ENCODE measurements at regions not wholly inside any gene's neighbourhood (a gene's known extent, or its start where the extent isn't known, plus 50 kb on each side); places are given as distances from the start of the nearest gene placed in this dataset.

DNA sequence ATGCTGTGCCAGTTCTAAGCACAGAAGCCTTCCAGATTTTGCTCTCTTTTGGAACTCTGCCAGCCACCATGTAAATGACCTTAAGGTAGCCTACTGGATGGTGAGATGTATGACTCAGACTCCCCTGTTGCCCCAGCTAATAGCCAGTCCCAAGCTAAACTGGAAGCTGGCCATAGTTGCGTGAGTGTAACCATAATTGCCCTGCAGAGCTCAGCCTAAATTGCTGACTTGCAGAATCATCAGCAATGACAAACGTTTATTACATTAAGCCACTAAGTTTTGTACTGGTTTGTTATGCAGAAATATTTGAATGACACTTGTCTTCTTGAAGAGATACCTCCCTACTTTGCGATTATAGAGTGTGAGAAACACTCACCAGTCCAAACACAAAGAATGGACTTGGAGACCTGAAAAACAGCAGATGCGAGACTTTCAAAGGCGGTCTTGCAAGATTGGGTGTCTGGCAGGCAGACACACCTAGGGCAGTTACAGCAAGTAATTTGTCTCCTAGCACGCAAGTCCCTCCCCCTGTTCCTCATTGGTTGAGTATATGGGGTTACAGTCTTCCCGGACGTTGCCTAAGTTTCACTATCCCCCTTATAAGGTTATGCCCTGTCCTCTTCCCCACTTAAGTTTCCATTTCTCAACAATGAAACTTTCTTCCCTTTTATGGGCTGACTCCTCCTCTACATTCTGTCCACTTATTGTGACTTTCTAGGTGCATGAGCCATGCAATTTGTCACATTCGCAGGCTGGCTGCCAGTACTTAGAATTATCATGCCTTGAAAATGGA lies 83.6 kb upstream of the XCR1 start:
- Histone ChIP-seq H3K36me3 (ENCODE audit: control insufficient read depth, low read length) (no peaks in the 10 kb centered on the region), H3K27ac (ENCODE audit: low read depth, low read length) (no peak overlapping the region), H3K4me1 (ENCODE audit: control insufficient read depth, low read length) (no peaks in the 10 kb centered on the region), H3K9me2 (replicated peaks; ENCODE audit: control insufficient read depth, low read length) (no peaks in the 10 kb centered on the region), H3F3A (ENCODE audit: control insufficient read depth, insufficient read depth) (no peaks in the 10 kb centered on the region), H3K4me2 (ENCODE audit: low read length) (no peak overlapping the region), H3K4me3 (ENCODE audit: low read length) (no peak overlapping the region), H3K9me3 (ENCODE audit: control insufficient read depth, insufficient read depth, low read length) (no peaks in the 10 kb centered on the region), H4K20me1 (ENCODE audit: control insufficient read depth, insufficient read depth, low read depth, low read length) (no peaks in the 10 kb centered on the region), H3K79me2 (ENCODE audit: control insufficient read depth, low read length) (no peaks in the 10 kb centered on the region), H3K27me3 (ENCODE audit: control insufficient read depth, low read length) (peaks cover 8% of the 10 kb centered on the region; the same call in 1 of the 2 replicates)
- TF ChIP-seq, protein P1, sequence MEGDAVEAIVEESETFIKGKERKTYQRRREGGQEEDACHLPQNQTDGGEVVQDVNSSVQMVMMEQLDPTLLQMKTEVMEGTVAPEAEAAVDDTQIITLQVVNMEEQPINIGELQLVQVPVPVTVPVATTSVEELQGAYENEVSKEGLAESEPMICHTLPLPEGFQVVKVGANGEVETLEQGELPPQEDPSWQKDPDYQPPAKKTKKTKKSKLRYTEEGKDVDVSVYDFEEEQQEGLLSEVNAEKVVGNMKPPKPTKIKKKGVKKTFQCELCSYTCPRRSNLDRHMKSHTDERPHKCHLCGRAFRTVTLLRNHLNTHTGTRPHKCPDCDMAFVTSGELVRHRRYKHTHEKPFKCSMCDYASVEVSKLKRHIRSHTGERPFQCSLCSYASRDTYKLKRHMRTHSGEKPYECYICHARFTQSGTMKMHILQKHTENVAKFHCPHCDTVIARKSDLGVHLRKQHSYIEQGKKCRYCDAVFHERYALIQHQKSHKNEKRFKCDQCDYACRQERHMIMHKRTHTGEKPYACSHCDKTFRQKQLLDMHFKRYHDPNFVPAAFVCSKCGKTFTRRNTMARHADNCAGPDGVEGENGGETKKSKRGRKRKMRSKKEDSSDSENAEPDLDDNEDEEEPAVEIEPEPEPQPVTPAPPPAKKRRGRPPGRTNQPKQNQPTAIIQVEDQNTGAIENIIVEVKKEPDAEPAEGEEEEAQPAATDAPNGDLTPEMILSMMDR (IDR thresholded peaks at IDR 0.05; ENCODE audit: low read depth, low read length, poor library complexity, severe bottlenecking), result no peak
- TF ChIP-seq EZH2phosphoT487 (IDR thresholded peaks at IDR 0.05; ENCODE audit: borderline replicate concordance, low read length), result no peak

DNA sequence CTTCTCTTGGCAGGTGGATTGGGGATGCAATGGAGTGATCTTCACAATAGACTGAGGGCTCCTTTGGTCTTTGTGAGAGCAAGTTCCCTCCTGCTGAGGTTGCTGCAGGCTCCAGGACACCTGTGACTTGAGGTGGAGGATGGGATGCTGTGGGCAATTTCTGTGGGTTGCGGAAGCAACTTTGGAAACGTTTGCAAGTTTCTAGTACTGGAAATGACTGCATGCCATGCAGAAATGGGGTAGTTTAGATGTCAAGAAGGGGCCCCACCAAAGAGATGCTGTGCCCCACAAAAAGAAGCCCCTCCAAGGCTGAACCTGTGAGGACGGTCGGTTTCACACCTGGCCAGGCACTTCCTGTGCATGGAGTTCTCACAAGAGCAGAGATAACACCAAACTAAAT lies 80.4 kb upstream of the XCR1 start:
- H3K4me3 ChIP-seq (ENCODE audit: low read length), result no peak overlapping the region
- no peaks in the 10 kb centered on the region for H3K9me3 ChIP-seq (ENCODE audit: control insufficient read depth, insufficient read depth, low read length)
- H3K27ac ChIP-seq (ENCODE audit: low read depth, low read length), result no peak overlapping the region
- H3K9me2 ChIP-seq (replicated peaks; ENCODE audit: control insufficient read depth, low read length), result no peaks in the 10 kb centered on the region
- no peak for TF ChIP-seq EZH2phosphoT487 (IDR thresholded peaks at IDR 0.05; ENCODE audit: borderline replicate concordance, low read length)
- no peaks in the 10 kb centered on the region for H3K79me2 ChIP-seq (ENCODE audit: control insufficient read depth, low read length)
- no peaks in the 10 kb centered on the region for H3F3A ChIP-seq (ENCODE audit: control insufficient read depth, insufficient read depth)
- no peaks in the 10 kb centered on the region for H3K36me3 ChIP-seq (ENCODE audit: control insufficient read depth, low read length)
- H3K27me3 ChIP-seq (ENCODE audit: control insufficient read depth, low read length), result peaks cover 13% of the 10 kb centered on the region
- H3K4me1 ChIP-seq (ENCODE audit: control insufficient read depth, low read length), result peaks cover 6% of the 10 kb centered on the region
- no peaks in the 10 kb centered on the region for H4K20me1 ChIP-seq (ENCODE audit: control insufficient read depth, insufficient read depth, low read depth, low read length)
- H3K4me2 ChIP-seq (ENCODE audit: low read length), result no peak overlapping the region

DNA sequence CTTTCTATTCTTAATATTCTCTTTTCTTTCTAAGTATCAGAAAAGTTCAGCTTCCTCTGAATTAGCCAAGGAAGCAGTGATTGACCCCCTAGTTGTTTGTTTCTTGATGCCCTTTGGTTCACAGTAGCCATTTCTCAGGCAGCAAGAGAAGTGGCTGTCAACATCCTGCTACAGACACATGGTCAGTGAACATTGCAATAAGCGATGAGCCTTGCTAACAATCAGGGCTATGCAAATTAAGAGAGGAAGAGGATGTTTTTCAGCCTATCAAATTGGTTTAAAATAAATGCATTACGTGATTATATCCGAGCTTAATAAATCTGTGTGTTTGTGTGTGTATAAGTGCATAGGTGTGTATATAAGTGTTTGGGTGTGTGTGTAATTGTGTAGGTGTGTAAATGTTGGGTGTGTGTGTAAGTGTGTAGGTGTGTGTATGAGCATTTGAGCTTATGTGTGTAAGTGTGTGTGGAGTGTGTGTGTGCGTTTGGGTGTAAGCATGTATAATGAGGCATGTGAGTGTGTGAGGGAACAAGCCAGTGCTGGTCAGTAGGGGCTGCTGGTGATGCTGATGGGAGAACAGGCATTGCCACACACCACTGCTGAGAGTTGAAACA lies 78.1 kb upstream of the XCR1 start:
- no peak for TF ChIP-seq EZH2phosphoT487 (IDR thresholded peaks at IDR 0.05; ENCODE audit: borderline replicate concordance, low read length)
- TF ChIP-seq, protein P1 (IDR thresholded peaks at IDR 0.05; ENCODE audit: low read depth, low read length, poor library complexity, severe bottlenecking), result no peak
- no peaks in the 10 kb centered on the region for H3F3A ChIP-seq (ENCODE audit: control insufficient read depth, insufficient read depth)
- H3K36me3 ChIP-seq (ENCODE audit: control insufficient read depth, low read length), result no peaks in the 10 kb centered on the region
- H3K4me1 ChIP-seq (ENCODE audit: control insufficient read depth, low read length), result peaks cover 6% of the 10 kb centered on the region
- H3K27ac ChIP-seq (ENCODE audit: low read depth, low read length), result no peak overlapping the region
- no peak overlapping the region for H3K4me3 ChIP-seq (ENCODE audit: low read length)
- peaks cover 7% of the 10 kb centered on the region for H3K27me3 ChIP-seq (ENCODE audit: control insufficient read depth, low read length)
- no peaks in the 10 kb centered on the region for H4K20me1 ChIP-seq (ENCODE audit: control insufficient read depth, insufficient read depth, low read depth, low read length)
- H3K4me2 ChIP-seq (ENCODE audit: low read length), result no peak overlapping the region
- no peaks in the 10 kb centered on the region for H3K79me2 ChIP-seq (ENCODE audit: control insufficient read depth, low read length)
- H3K9me2 ChIP-seq (replicated peaks; ENCODE audit: control insufficient read depth, low read length), result no peaks in the 10 kb centered on the region
- H3K9me3 ChIP-seq (ENCODE audit: control insufficient read depth, insufficient read depth, low read length), result no peaks in the 10 kb centered on the region

DNA sequence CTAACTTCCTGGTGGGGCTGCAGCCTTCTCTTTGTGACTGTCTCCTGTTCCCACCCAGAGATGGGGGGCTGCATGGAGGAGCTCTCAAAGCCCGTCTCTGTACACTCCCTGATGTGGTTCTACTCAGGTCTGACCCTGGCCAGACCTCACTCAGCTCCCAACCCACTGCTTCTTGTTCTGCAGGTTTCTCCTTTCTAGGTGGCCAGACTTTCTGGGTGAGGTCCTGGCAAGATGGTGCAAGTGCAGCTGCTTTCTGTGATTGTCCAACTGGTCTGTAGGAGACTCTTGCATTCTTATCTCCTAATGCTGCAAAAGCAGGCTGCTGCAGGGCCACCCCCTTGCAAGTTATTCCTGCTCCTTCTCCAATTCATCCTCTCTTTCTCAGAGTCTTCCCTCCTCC lies 77.4 kb upstream of the XCR1 start:
- Histone ChIP-seq H3F3A (ENCODE audit: control insufficient read depth, insufficient read depth) (no peaks in the 10 kb centered on the region), H3K4me3 (ENCODE audit: low read length) (no peak overlapping the region), H3K9me2 (replicated peaks; ENCODE audit: control insufficient read depth, low read length) (no peaks in the 10 kb centered on the region), H4K20me1 (ENCODE audit: control insufficient read depth, insufficient read depth, low read depth, low read length) (no peaks in the 10 kb centered on the region), H3K4me2 (ENCODE audit: low read length) (no peak overlapping the region), H3K4me1 (ENCODE audit: control insufficient read depth, low read length) (peaks cover 6% of the 10 kb centered on the region), H3K36me3 (ENCODE audit: control insufficient read depth, low read length) (no peaks in the 10 kb centered on the region), H3K79me2 (ENCODE audit: control insufficient read depth, low read length) (no peaks in the 10 kb centered on the region), H3K27me3 (ENCODE audit: control insufficient read depth, low read length) (peaks cover 7% of the 10 kb centered on the region), H3K27ac (ENCODE audit: low read depth, low read length) (no peak overlapping the region), H3K9me3 (ENCODE audit: control insufficient read depth, insufficient read depth, low read length) (no peaks in the 10 kb centered on the region)
- TF ChIP-seq, protein P1 (IDR thresholded peaks at IDR 0.05; ENCODE audit: low read depth, low read length, poor library complexity, severe bottlenecking), result no peak
- TF ChIP-seq EZH2phosphoT487 (IDR thresholded peaks at IDR 0.05; ENCODE audit: borderline replicate concordance, low read length), result no peak
